ENCODE measurements at regions not wholly inside any gene's neighbourhood (a gene's known extent, or its start where the extent isn't known, plus 50 kb on each side); places are given as distances from the start of the nearest gene placed in this dataset.

DNA sequence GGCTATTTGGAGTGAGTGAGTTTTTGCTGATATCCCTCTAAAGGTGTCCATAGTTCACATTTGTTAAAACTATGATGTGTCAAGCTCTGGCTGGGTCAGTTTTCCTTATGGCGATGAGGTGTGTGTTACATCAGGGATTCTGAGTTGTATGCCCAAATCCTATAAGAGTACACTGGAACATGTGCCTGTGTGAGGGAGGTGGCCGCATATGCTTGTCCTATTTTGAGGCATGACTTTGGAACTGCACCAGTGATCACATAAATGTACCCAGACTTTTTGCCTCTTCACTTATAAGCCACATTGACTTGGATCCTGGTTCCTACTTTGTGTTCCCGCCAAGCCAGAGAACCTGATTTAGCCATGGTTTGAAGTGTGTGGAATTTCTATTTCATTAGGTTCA is 140.3 kb upstream of the RXFP2 start:
- no peak overlapping the region for H3K27ac ChIP-seq (ENCODE audit: insufficient read depth, low read depth, low read length)
- no peaks in the 10 kb centered on the region for H3K9me1 ChIP-seq (replicated peaks; ENCODE audit: control insufficient read depth, extremely low read depth, insufficient read depth, low read length)
- ChIA-PET POLR2A (no interaction called here), CTCF (no interaction called here)
- no peak overlapping the region for H2AFZ ChIP-seq (ENCODE audit: low read depth, low read length)
- intact Hi-C loops (cut with micrococcal nuclease) (no loop called here), dilution Hi-C loops (cut with MboI; ENCODE audit: extremely low pct_ligation_motif_present, low sequenced_read_pairs) (no loop called here)
- H3K36me3 ChIP-seq (ENCODE audit: control insufficient read depth in 2 of 2, extremely low read depth in 1 of 2, insufficient read depth in 2 of 2, low read length in 2 of 2), result no peaks in the 10 kb centered on the region
- H3K79me2 ChIP-seq (ENCODE audit: control insufficient read depth, insufficient read depth, low read length), result no peaks in the 10 kb centered on the region
- TF ChIP-seq EZH2 (IDR thresholded peaks at IDR 0.05; ENCODE audit: borderline replicate concordance, low read depth, low read length, severe bottlenecking) (no peak), CTCF (IDR thresholded peaks at IDR 0.05; ENCODE audit: extremely low read depth in 1 of 2, insufficient read depth in 1 of 2, low read depth in 1 of 2, low read length in 2 of 2) (no peak)
- H4K20me1 ChIP-seq (replicated peaks; ENCODE audit: control insufficient read depth, extremely low read depth, insufficient read depth, low read length), result no peaks in the 10 kb centered on the region
- H3K4me3 ChIP-seq (replicated peaks in 1 of 3; ENCODE audit: insufficient read depth in 1 of 3, low read depth in 1 of 3, low read length in 3 of 3), result no peak overlapping the region
- FAIRE-seq, result no peak
- no TSS peak for BruUV-seq (replicated peaks)
- H3K9me3 ChIP-seq (replicated peaks; ENCODE audit: control insufficient read depth, insufficient read depth, low read length), result no peaks in the 10 kb centered on the region
- DNase-seq (ENCODE audit: low read depth, low spot score), result no peak
- H3K27me3 ChIP-seq (ENCODE audit: control insufficient read depth in 2 of 2, insufficient read depth in 2 of 2, low read length in 2 of 2), result no peaks in the 10 kb centered on the region
- H3K4me1 ChIP-seq (ENCODE audit: control insufficient read depth, extremely low read depth, insufficient read depth, low read length), result no peaks in the 10 kb centered on the region
- no peak overlapping the region for H3K4me2 ChIP-seq (ENCODE audit: insufficient read depth, low read length)
- H3K9ac ChIP-seq (replicated peaks; ENCODE audit: extremely low read depth, insufficient read depth, low read length), result no peak overlapping the region

DNA sequence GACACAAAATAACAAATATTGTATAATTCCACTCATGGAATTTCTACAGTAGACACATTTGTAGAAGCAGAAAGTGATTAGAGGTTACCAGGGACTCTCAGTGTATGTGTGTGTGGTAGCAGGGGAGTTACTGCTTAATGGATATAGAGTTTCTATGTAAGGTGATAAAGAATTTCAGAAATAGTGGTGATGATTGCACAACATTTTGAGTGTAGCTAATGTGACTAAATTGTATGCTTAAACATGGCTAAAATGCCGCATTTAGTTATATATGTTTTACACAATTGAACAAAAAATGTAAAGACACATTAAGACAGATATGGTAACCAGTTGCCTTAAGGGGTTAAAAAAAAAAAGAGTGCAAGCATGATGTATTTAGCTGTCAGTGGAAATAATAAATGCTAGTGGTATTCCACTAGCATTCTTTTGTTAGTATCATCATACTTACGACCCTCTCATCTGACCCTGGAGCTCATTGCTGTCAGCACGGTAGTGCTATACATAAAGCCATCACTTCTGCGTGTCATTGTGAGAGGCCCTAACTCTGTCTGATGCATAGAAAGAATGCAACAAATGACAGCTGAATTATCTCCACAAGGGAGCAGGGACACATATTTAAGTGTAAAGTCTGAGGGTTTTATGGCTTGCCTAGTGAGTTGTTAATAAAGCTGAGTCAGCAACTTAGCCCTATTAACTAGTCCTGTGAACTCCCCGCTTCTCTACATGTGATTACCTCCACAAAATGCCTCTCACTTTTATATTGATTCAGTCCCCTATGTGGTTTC is 134.1 kb upstream of the RXFP2 start:
- Histone ChIP-seq H4K20me1 (replicated peaks; ENCODE audit: control insufficient read depth, extremely low read depth, insufficient read depth, low read length) (no peaks in the 10 kb centered on the region), H3K4me1 (ENCODE audit: control insufficient read depth, extremely low read depth, insufficient read depth, low read length) (no peaks in the 10 kb centered on the region), H3K9me3 (replicated peaks; ENCODE audit: control insufficient read depth, insufficient read depth, low read length) (no peaks in the 10 kb centered on the region), H3K27me3 (ENCODE audit: control insufficient read depth in 2 of 2, insufficient read depth in 2 of 2, low read length in 2 of 2) (no peaks in the 10 kb centered on the region), H3K9ac (replicated peaks; ENCODE audit: extremely low read depth, insufficient read depth, low read length) (no peak overlapping the region), H3K4me3 (replicated peaks in 1 of 3; ENCODE audit: insufficient read depth in 1 of 3, low read depth in 1 of 3, low read length in 3 of 3) (no peak overlapping the region), H3K9me1 (replicated peaks; ENCODE audit: control insufficient read depth, extremely low read depth, insufficient read depth, low read length) (no peaks in the 10 kb centered on the region), H3K27ac (ENCODE audit: insufficient read depth, low read depth, low read length) (no peak overlapping the region), H3K4me2 (ENCODE audit: insufficient read depth, low read length) (no peak overlapping the region), H3K79me2 (ENCODE audit: control insufficient read depth, insufficient read depth, low read length) (no peaks in the 10 kb centered on the region), H2AFZ (ENCODE audit: low read depth, low read length) (no peak overlapping the region), H3K36me3 (ENCODE audit: control insufficient read depth in 2 of 2, extremely low read depth in 1 of 2, insufficient read depth in 2 of 2, low read length in 2 of 2) (no peaks in the 10 kb centered on the region)
- no TSS peak for BruUV-seq (replicated peaks)
- TF ChIP-seq JUN (IDR thresholded peaks at IDR 0.05; ENCODE audit: borderline replicate concordance, insufficient read depth, insufficient read length, low read depth), result no peak
- no peak for TF ChIP-seq FOS (IDR thresholded peaks at IDR 0.05; ENCODE audit: borderline replicate concordance, insufficient read depth, low read length)
- TF ChIP-seq MAX (IDR thresholded peaks at IDR 0.05; ENCODE audit: insufficient read depth, insufficient read length), result no peak
- TF ChIP-seq EZH2 (IDR thresholded peaks at IDR 0.05; ENCODE audit: borderline replicate concordance, low read depth, low read length, severe bottlenecking), result no peak
- TF ChIP-seq MYC (IDR thresholded peaks at IDR 0.05; ENCODE audit: low read depth, low read length), result no peak
- TF ChIP-seq GATA2 (IDR thresholded peaks at IDR 0.05; ENCODE audit: insufficient read depth, insufficient read length, low read depth, low read length), result no peak
- no peak for TF ChIP-seq CTCF (IDR thresholded peaks at IDR 0.05; ENCODE audit: extremely low read depth in 1 of 2, insufficient read depth in 1 of 2, low read depth in 1 of 2, low read length in 2 of 2)
- TF ChIP-seq POLR2A (IDR thresholded peaks at IDR 0.05; ENCODE audit: low read depth, low read length), result no peak
- TF ChIP-seq POLR2AphosphoS5 (IDR thresholded peaks at IDR 0.05; ENCODE audit: insufficient read depth, low read depth, low read length), result no peak
- FAIRE-seq (no peak), DNase-seq (ENCODE audit: low read depth, low spot score) (no peak)
- dilution Hi-C loops (cut with MboI; ENCODE audit: extremely low pct_ligation_motif_present, low sequenced_read_pairs) (no loop called here), intact Hi-C loops (cut with micrococcal nuclease) (no loop called here)
- POLR2A ChIA-PET, result no interaction called here
- CTCF ChIA-PET, result interaction anchor here (0.6 to 1.3 kb wide), 6 partner anchors 11 to 136 kb away, joined by 3 to 4 read pairs (median 3); no protein-coding TSS in a partner anchor

Data from endothelial cell of umbilical vein (primary cell).